ENCODE measurements at regions not wholly inside any gene's neighbourhood (a gene's known extent, or its start where the extent isn't known, plus 50 kb on each side); places are given as distances from the start of the nearest gene placed in this dataset.

DNA sequence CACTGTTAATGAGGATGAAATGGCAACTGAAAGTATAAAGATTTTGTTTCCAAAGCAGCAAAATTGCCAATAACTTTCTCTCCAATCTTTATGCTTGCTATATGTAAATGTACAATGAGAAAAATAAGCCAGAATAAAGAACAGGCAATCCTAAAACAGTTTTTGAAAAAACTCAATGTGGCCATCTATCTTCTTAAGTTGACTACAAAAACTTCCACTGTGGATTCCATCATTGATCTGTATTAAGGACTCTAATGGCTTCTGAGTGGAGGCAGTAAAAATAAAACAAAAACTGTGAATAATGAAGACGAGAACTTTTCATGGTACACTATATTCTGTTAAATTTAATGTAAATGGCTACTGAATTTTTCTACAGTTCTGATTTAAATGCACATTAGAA is 382.9 kb downstream of the TMEM232 start:
- TF ChIP-seq FOSL1 (IDR thresholded peaks at IDR 0.05; ENCODE audit: insufficient read depth, low read depth, low read length) (no peak), EZH2 (IDR thresholded peaks at IDR 0.05; ENCODE audit: low read depth, low read length, severe bottlenecking) (no peak), RBBP5 (IDR thresholded peaks at IDR 0.05; ENCODE audit: borderline replicate concordance, low read depth, low read length) (no peak), POLR2A (IDR thresholded peaks at IDR 0.05; ENCODE audit: control extremely low read depth in 1 of 2, low read depth in 2 of 2, low read length in 2 of 2) (no peak)
- TF ChIP-seq, protein P1, sequence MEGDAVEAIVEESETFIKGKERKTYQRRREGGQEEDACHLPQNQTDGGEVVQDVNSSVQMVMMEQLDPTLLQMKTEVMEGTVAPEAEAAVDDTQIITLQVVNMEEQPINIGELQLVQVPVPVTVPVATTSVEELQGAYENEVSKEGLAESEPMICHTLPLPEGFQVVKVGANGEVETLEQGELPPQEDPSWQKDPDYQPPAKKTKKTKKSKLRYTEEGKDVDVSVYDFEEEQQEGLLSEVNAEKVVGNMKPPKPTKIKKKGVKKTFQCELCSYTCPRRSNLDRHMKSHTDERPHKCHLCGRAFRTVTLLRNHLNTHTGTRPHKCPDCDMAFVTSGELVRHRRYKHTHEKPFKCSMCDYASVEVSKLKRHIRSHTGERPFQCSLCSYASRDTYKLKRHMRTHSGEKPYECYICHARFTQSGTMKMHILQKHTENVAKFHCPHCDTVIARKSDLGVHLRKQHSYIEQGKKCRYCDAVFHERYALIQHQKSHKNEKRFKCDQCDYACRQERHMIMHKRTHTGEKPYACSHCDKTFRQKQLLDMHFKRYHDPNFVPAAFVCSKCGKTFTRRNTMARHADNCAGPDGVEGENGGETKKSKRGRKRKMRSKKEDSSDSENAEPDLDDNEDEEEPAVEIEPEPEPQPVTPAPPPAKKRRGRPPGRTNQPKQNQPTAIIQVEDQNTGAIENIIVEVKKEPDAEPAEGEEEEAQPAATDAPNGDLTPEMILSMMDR (IDR thresholded peaks at IDR 0.05; ENCODE audit: control extremely low read depth in 1 of 3, insufficient read depth in 1 of 3, low read depth in 1 of 3, low read length in 3 of 3), result no peak
